ENCODE measurements at regions not wholly inside any gene's neighbourhood (a gene's known extent, or its start where the extent isn't known, plus 50 kb on each side); places are given as distances from the start of the nearest gene placed in this dataset.

GRCh38 chr2:104312684-104313083 is 541.2 kb upstream of the POU3F3 start:
- TF ChIP-seq, protein P1, sequence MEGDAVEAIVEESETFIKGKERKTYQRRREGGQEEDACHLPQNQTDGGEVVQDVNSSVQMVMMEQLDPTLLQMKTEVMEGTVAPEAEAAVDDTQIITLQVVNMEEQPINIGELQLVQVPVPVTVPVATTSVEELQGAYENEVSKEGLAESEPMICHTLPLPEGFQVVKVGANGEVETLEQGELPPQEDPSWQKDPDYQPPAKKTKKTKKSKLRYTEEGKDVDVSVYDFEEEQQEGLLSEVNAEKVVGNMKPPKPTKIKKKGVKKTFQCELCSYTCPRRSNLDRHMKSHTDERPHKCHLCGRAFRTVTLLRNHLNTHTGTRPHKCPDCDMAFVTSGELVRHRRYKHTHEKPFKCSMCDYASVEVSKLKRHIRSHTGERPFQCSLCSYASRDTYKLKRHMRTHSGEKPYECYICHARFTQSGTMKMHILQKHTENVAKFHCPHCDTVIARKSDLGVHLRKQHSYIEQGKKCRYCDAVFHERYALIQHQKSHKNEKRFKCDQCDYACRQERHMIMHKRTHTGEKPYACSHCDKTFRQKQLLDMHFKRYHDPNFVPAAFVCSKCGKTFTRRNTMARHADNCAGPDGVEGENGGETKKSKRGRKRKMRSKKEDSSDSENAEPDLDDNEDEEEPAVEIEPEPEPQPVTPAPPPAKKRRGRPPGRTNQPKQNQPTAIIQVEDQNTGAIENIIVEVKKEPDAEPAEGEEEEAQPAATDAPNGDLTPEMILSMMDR (IDR thresholded peaks at IDR 0.05; ENCODE audit: low read length), result no peak
- TF ChIP-seq EZH2 (optimal IDR thresholded peaks at IDR 0.05; ENCODE audit: low read depth, low read length) (no peak), EZH2phosphoT487 (IDR thresholded peaks at IDR 0.05; ENCODE audit: low read length) (no peak)

Measured in MM.1S (cell line).